GM12878 (cell line): ENCODE measurements at regions not wholly inside any gene's neighbourhood (a gene's known extent, or its start where the extent isn't known, plus 50 kb on each side); places are given as distances from the start of the nearest gene placed in this dataset.

Experiments
- ATAC-seq: fragments of 200-7000 bp; cut with Tn5 transposase; 3 replicates; pipeline ENCODE4 v1.9.1; 2020; ENCODE audit warnings: mild to moderate bottlenecking, moderate library complexity
- BruUV-seq: library from RNA; stranded (reverse); fragments of 400-500 nt; replicated peaks from 2 replicates; lab custom pipeline; 2021; lab: Mats Ljungman, UMichigan
- CTCF ChIA-PET: fragments of 300-600 bp; sonication (Branson Sonifier 250); formaldehyde crosslinking; extraction: SDS; loops from one replicate; lab custom pipeline; 2021; ENCODE audit warnings: inconsistent platforms; lab: Yijun Ruan, JAX
- POLR2A ChIA-PET: fragments of 350-600 bp; formaldehyde crosslinking; extraction: SDS; loops from one replicate; lab custom pipeline; 2021; ENCODE audit warnings: inconsistent platforms; lab: Charles Lee
- RAD21 ChIA-PET: fragments of 300-600 bp; sonication (Branson Sonifier 250); formaldehyde crosslinking; loops from one replicate; lab custom pipeline; 2023; ENCODE audit warnings: antibody characterized with exemption; ENCODE audit not compliant: unreplicated experiment; lab: Charles Lee
- SMC1A ChIA-PET: fragments of 300-600 bp; sonication (Branson Sonifier 250); formaldehyde crosslinking; loops from one replicate; lab custom pipeline; 2023; ENCODE audit not compliant: unreplicated experiment, uncharacterized antibody; lab: Charles Lee
- DNase-seq: peaks from one replicate; pipeline ENCODE4 v3.0.0-alpha.2; 2011; ENCODE audit warnings: low read depth, low spot score
- FAIRE-seq: peaks from 3 replicates; lab custom pipeline; 2011; peaks lifted over from hg19 to GRCh38; lab: Jason Lieb, UNC
- H2AFZ ChIP-seq: 2 replicates; pipeline ENCODE4 v1.6.0; 2011; ENCODE audit warnings: low read depth, low read length, control low read depth; ENCODE audit not compliant: control insufficient read depth
- H3K27ac ChIP-seq: 2 replicates; pipeline ENCODE4 v1.5.1; 2011; ENCODE audit warnings: control low read depth; ENCODE audit not compliant: control insufficient read depth, insufficient read depth
- H3K27me3 ChIP-seq, 2 experiments: replicated peaks in 1 of 2; 2 replicates each; pipeline versions ENCODE4 v1.6.0 to v1.6.1; 2011; ENCODE audit warnings: low read length in 1 of 2; ENCODE audit not compliant: control insufficient read depth in 2 of 2, insufficient read depth in 2 of 2
- H3K36me3 ChIP-seq, 2 experiments: 2 replicates each; pipeline ENCODE4 v1.5.1; 2011; ENCODE audit warnings: low read length in 1 of 2; ENCODE audit not compliant: control insufficient read depth in 2 of 2, insufficient read depth in 2 of 2
- H3K4me1 ChIP-seq: 2 replicates; pipeline ENCODE4 v1.6.1; 2011; ENCODE audit warnings: mild to moderate bottlenecking, low read length, moderate library complexity, mixed read lengths; ENCODE audit not compliant: control insufficient read depth, insufficient read depth
- H3K4me2 ChIP-seq: 2 replicates; pipeline ENCODE4 v1.6.0; 2011; ENCODE audit warnings: control low read depth; ENCODE audit not compliant: control insufficient read depth, insufficient read depth
- H3K4me3 ChIP-seq: fragments of 200-600 bp; sonication (generic); 2 replicates; pipeline ENCODE4 v1.5.1; 2016
- H3K79me2 ChIP-seq: 2 replicates; pipeline ENCODE4 v1.6.0; 2011; ENCODE audit warnings: low read length; ENCODE audit not compliant: control insufficient read depth, insufficient read depth
- H3K9ac ChIP-seq: 2 replicates; pipeline ENCODE4 v1.8.0; 2011; ENCODE audit warnings: low read length, control low read depth, mixed read lengths; ENCODE audit not compliant: control insufficient read depth, insufficient read depth
- H3K9me3 ChIP-seq: replicated peaks from 3 replicates; pipeline ENCODE4 v1.5.1; 2011; ENCODE audit warnings: mild to moderate bottlenecking, low read length; ENCODE audit not compliant: control insufficient read depth, insufficient read depth
- H4K20me1 ChIP-seq: 2 replicates; pipeline ENCODE4 v1.6.0; 2011; ENCODE audit not compliant: control insufficient read depth, insufficient read depth
- ETV6 ChIP-seq, 2 experiments: fragments of 450-650 bp in 1 of 2; IDR thresholded peaks in 1 of 2; conservative IDR thresholded peaks in 1 of 2; 2 replicates each; pipeline ENCODE4 v1.6.1; 2014; ENCODE audit warnings: antibody characterized with exemption in 1 of 2, borderline replicate concordance in 1 of 2, low read depth in 1 of 2, mild to moderate bottlenecking in 1 of 2, moderate library complexity in 1 of 2
- HCFC1 ChIP-seq: fragments of 150-350 bp; IDR thresholded peaks from 2 replicates; pipeline ENCODE4 v1.6.1; 2014; ENCODE audit warnings: low read length
- MTA2 ChIP-seq: fragments of 450-650 bp; IDR thresholded peaks from 2 replicates; pipeline ENCODE4 v1.6.1; 2016; ENCODE audit warnings: low read depth, mild to moderate bottlenecking, moderate library complexity
- PAX8 ChIP-seq: fragments of 450-650 bp; IDR thresholded peaks from 2 replicates; pipeline ENCODE4 v1.6.1; 2017; ENCODE audit warnings: mild to moderate bottlenecking, moderate library complexity
- STAT1 ChIP-seq: fragments of 450-650 bp; conservative IDR thresholded peaks from 2 replicates; pipeline ENCODE4 v1.6.1; 2014; ENCODE audit warnings: antibody characterized with exemption, mild to moderate bottlenecking
- ZNF384 ChIP-seq: IDR thresholded peaks from 2 replicates; pipeline ENCODE4 v1.6.1; 2012; ENCODE audit warnings: low read depth, mild to moderate bottlenecking, low read length, improper control_type of control experiment, borderline replicate concordance
- WGBS: methylation state at CpG from one replicate; pipeline ENCODE4 v1.1.6; 2016; ENCODE audit warnings: low lambda C conversion rate; ENCODE audit not compliant: insufficient replicate concordance, insufficient coverage; ENCODE audit errors: missing lambda C conversion rate; 5-methylcytosine and 5-hydroxymethylcytosine counted together
- in situ Hi-C: fragments of 300-500 bp; cut with MboI; formaldehyde crosslinking; loops from 9 replicates; pipeline ENCODE4 v1.14.3; 2018; ENCODE audit warnings: mixed read lengths
- intact Hi-C: fragments of 100-400 bp; cut with micrococcal nuclease; formaldehyde crosslinking; loops from one replicate; pipeline ENCODE4 v1.14.2; 2022; ENCODE audit not compliant: unreplicated experiment
- TF ChIP-seq, protein P1 (sequence below): IDR thresholded peaks from 2 replicates; pipeline ENCODE4 v1.6.1; 2012; ENCODE audit warnings: low read depth, low read length, improper control_type of control experiment

DNA sequence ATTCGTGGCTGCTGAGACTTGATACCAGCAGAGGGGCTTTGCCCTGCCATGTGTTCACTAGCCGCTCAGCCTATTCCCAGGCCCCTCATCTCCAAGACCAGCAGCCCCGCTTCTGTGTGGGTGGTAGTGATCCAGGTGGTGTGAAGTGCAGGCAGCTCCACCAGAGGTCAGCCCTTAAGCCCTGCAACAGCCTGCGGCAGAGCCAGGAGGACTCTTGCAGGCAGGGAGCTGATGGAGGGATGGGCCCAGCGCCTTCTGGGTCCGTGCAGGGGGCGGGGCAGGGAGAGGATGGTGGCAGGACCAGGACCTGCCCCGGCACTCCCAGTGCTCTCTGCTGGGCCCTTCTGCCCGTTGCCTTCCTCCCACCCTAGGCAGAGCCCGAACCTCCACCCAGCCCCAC is 162.0 kb downstream of the SH3BP4 start:
- ATAC-seq (no peak), FAIRE-seq (no peak)

DNA sequence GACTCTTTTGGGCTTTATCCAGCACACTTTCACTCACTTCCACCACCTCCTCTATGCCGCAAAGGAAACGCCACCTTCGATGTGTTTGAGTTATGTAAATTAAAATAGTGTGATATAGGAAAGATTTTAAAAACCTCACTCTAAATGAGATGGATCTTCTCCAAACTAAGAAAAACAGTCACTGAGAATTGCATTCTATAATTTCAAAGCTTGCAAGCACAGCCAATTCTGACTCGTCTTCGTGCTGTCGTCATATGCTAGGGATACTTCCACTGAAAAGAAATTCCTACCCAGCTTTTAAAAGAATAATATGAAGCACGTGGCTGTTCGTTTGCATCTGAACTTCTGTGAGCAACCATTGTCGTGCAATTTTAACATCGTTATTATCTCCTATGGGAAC is 162.5 kb downstream of the SH3BP4 start:
- Histone ChIP-seq H3K9me3 (no peaks in the 10 kb centered on the region), H4K20me1 (no peaks in the 10 kb centered on the region), H2AFZ (no peak overlapping the region), H3K36me3 (no peaks in the 10 kb centered on the region), H3K4me1 (no peaks in the 10 kb centered on the region), H3K4me2 (no peak overlapping the region), H3K27me3 (no peaks in the 10 kb centered on the region), H3K4me3 (no peak overlapping the region), H3K79me2 (no peaks in the 10 kb centered on the region), H3K27ac (no peak overlapping the region), H3K9ac (no peak overlapping the region)
- in situ Hi-C loops = loop anchor here (5.0 kb wide), 1 partner anchor 562 kb away; no protein-coding TSS in a partner anchor
- POLR2A ChIA-PET = no interaction called here
- BruUV-seq = no TSS peak
- TF ChIP-seq PAX8 (no peak), MTA2 (no peak)
- RAD21 ChIA-PET = no interaction called here
- SMC1A ChIA-PET = no interaction called here
- intact Hi-C loops = no loop called here
- 33% methylated on average over 10 of the region's 10 CpGs for WGBS
- no peak for ATAC-seq
- FAIRE-seq = no peak
- CTCF ChIA-PET = no interaction called here
- no peak for DNase-seq

More for the DNA sequence above, 162.0 kb downstream of the SH3BP4 start:
- Histone ChIP-seq H3K4me2 (no peak overlapping the region), H3K9me3 (no peaks in the 10 kb centered on the region), H4K20me1 (no peaks in the 10 kb centered on the region), H3K36me3 (no peaks in the 10 kb centered on the region), H3K9ac (no peak overlapping the region), H3K79me2 (no peaks in the 10 kb centered on the region), H3K27me3 (no peaks in the 10 kb centered on the region), H3K4me3 (no peak overlapping the region), H3K4me1 (no peaks in the 10 kb centered on the region), H2AFZ (no peak overlapping the region), H3K27ac (no peak overlapping the region)
- ChIA-PET RAD21 (no interaction called here), SMC1A (interaction anchor here (0.5 kb wide), 1 partner anchor 956 kb away, joined by 3 read pairs; no protein-coding TSS in a partner anchor), CTCF (no interaction called here), POLR2A (no interaction called here)
- intact Hi-C loops = no loop called here
- WGBS = 33% methylated on average over 10 of the region's 10 CpGs
- TF ChIP-seq ZNF384 (no peak), ETV6 (conservative IDR thresholded peaks at IDR 0.05 in 1 of 2, IDR thresholded peaks at IDR 0.05 in 1 of 2; ENCODE audit: borderline replicate concordance in 1 of 2, low read depth in 1 of 2) (no peak), HCFC1 (no peak), STAT1 (no peak)
- TF ChIP-seq, protein P1, sequence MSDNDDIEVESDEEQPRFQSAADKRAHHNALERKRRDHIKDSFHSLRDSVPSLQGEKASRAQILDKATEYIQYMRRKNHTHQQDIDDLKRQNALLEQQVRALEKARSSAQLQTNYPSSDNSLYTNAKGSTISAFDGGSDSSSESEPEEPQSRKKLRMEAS = no peak
- no TSS peak for BruUV-seq
- in situ Hi-C loops = loop anchor here (5.0 kb wide), 1 partner anchor 562 kb away; no protein-coding TSS in a partner anchor
- DNase-seq = no peak
